A673 (cell line): ENCODE measurements at regions not wholly inside any gene's neighbourhood (a gene's known extent, or its start where the extent isn't known, plus 50 kb on each side); places are given as distances from the start of the nearest gene placed in this dataset.

Experiments used
- BruUV-seq: library from RNA; stranded (reverse); fragments of 400-500 nt; replicated peaks from 2 replicates; lab custom pipeline; 2021; lab: Mats Ljungman, UMichigan
- CTCF ChIA-PET: fragments of 300-600 bp; sonication (Branson Sonifier 250); formaldehyde crosslinking; loops from one replicate; lab custom pipeline; 2022; ENCODE audit warnings: antibody characterized with exemption; lab: Charles Lee
- POLR2A ChIA-PET: fragments of 300-600 bp; sonication (Branson Sonifier 250); formaldehyde crosslinking; loops from one replicate; lab custom pipeline; 2022; ENCODE audit warnings: antibody characterized with exemption; ENCODE audit not compliant: low non-redundant PET; lab: Charles Lee
- DNase-seq: peaks from one replicate; pipeline ENCODE4 v3.0.0-alpha.2; 2015; ENCODE audit warnings: low spot score
- H3K27ac ChIP-seq: fragments of 200-600 bp; sonication (generic); 2 replicates; pipeline ENCODE4 v1.5.1; 2016; ENCODE audit warnings: mixed run types, low read depth, mild to moderate bottlenecking, mixed read lengths, antibody characterized with exemption, low read length; ENCODE audit not compliant: poor library complexity, severe bottlenecking
- H3K27me3 ChIP-seq: fragments of 200-600 bp; sonication (generic); replicated peaks from 2 replicates; pipeline ENCODE4 v1.6.1; 2017; ENCODE audit warnings: mixed run types, low read depth, mild to moderate bottlenecking, mixed read lengths, antibody characterized with exemption, low read length; ENCODE audit not compliant: insufficient read depth, poor library complexity
- H3K36me3 ChIP-seq: fragments of 200-600 bp; sonication (generic); 2 replicates; pipeline ENCODE4 v1.6.1; 2016; ENCODE audit warnings: mixed run types, mild to moderate bottlenecking, mixed read lengths, antibody characterized with exemption, low read length; ENCODE audit not compliant: insufficient read depth, poor library complexity, severe bottlenecking
- H3K4me1 ChIP-seq: fragments of 200-600 bp; sonication (generic); 2 replicates; pipeline ENCODE4 v1.6.1; 2017; ENCODE audit warnings: mixed run types, mild to moderate bottlenecking, mixed read lengths, antibody characterized with exemption, low read length; ENCODE audit not compliant: insufficient read depth, poor library complexity, severe bottlenecking
- H3K4me3 ChIP-seq: fragments of 200-600 bp; sonication (generic); 2 replicates; pipeline ENCODE4 v1.5.1; 2016; ENCODE audit warnings: low read depth, mixed run types, mild to moderate bottlenecking, mixed read lengths, low read length; ENCODE audit not compliant: poor library complexity, severe bottlenecking
- H3K9me3 ChIP-seq: fragments of 200-600 bp; sonication (generic); 2 replicates; pipeline ENCODE4 v1.6.1; 2016; ENCODE audit warnings: mixed run types, low read depth, mild to moderate bottlenecking, mixed read lengths, antibody characterized with exemption, low read length; ENCODE audit not compliant: poor library complexity, severe bottlenecking
- CTCF ChIP-seq: fragments of 300-800, 200-600 bp; sonication (generic); conservative IDR thresholded peaks from 2 replicates; pipeline ENCODE4 v1.5.1; 2017; ENCODE audit warnings: low read depth, mild to moderate bottlenecking, antibody characterized with exemption, low read length, moderate library complexity, mixed read lengths
- EZH2 ChIP-seq: fragments of 200-600 bp; sonication (generic); IDR thresholded peaks from 2 replicates; pipeline ENCODE4 v1.6.1; 2017; ENCODE audit warnings: borderline replicate concordance, low read depth, mild to moderate bottlenecking, mixed read lengths, antibody characterized with exemption, low read length; ENCODE audit not compliant: poor library complexity, severe bottlenecking
- intact Hi-C: fragments of 100-400 bp; cut with micrococcal nuclease; formaldehyde crosslinking; loops from one replicate; pipeline ENCODE4 v1.10.0; 2022; ENCODE audit not compliant: unreplicated experiment

- Histone ChIP-seq H3K36me3 (no peaks in the 10 kb centered on the region), H3K9me3 (no peaks in the 10 kb centered on the region), H3K27ac (no peak overlapping the region), H3K4me1 (no peaks in the 10 kb centered on the region), H3K4me3 (no peak overlapping the region), H3K27me3 (no peaks in the 10 kb centered on the region)
- intact Hi-C loops, result no loop called here
- POLR2A ChIA-PET, result no interaction called here
- DNase-seq, result no peak
- no TSS peak for BruUV-seq
- TF ChIP-seq CTCF (no peak), EZH2 (no peak)
- CTCF ChIA-PET, result no interaction called here
These were observed 52.0 kb downstream of the MAGEF1 start for GRCh38 chr3:184659797-184660301.

GRCh38 chr3:184658223-184658928 lies 53.5 kb downstream of the MAGEF1 start:
- Histone ChIP-seq H3K4me1 (no peaks in the 10 kb centered on the region), H3K27me3 (no peaks in the 10 kb centered on the region), H3K27ac (no peak overlapping the region), H3K9me3 (no peaks in the 10 kb centered on the region), H3K4me3 (no peak overlapping the region), H3K36me3 (no peaks in the 10 kb centered on the region)
- ChIA-PET POLR2A (no interaction called here), CTCF (no interaction called here)
- TF ChIP-seq EZH2 (no peak), CTCF (no peak)
- BruUV-seq, result no TSS peak
- intact Hi-C loops, result no loop called here
- DNase-seq, result no peak

- H3K4me1 ChIP-seq, result no peaks in the 10 kb centered on the region
- POLR2A ChIA-PET, result interaction anchor here (0.6 kb wide), 1 partner anchor 383 kb away, joined by 8 read pairs; no protein-coding TSS in a partner anchor
- intact Hi-C loops, result no loop called here
- no peaks in the 10 kb centered on the region for H3K9me3 ChIP-seq
- no peak overlapping the region for H3K4me3 ChIP-seq
- DNase-seq, result no peak
- H3K27ac ChIP-seq, result no peak overlapping the region
- no peaks in the 10 kb centered on the region for H3K36me3 ChIP-seq
- CTCF ChIA-PET, result no interaction called here
- TF ChIP-seq EZH2, result no peak
- no peak for TF ChIP-seq CTCF
- no peaks in the 10 kb centered on the region for H3K27me3 ChIP-seq
- no TSS peak for BruUV-seq
These were observed 54.8 kb downstream of the MAGEF1 start for GRCh38 chr3:184656829-184657681.
